ENCODE measurements at regions not wholly inside any gene's neighbourhood (a gene's known extent, or its start where the extent isn't known, plus 50 kb on each side); places are given as distances from the start of the nearest gene placed in this dataset.
A peak's percentile ranks its signal among the peaks of the same experiment; 100 is the strongest.

DNA sequence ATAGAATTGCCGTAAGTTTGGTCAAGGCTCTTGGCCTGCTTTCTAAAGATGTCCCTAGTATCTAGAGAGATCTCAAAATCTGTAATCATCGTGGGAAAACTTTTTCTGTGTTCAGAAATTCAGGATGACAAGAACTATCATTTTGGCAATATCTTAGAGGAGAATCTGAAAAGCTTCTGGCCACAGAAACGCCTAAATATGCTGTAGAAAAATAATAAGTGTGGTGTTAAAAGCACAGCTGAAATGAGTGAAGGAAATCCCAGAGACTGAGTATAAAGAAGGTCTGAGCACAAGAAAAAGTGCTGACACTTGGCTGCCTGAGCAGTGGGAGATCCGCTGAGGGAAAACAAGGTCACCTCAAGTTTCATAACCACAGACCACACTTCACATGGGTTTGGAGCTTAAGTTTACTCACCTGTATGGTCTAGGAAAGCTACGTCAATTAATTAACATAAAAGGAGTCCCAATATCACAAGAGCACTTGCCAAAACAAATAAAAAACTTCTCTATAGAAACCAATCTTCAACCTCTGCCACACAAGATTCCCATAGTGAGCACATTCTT lies 235.2 kb upstream of the IRF2BP2 start:
- DNase-seq (ENCODE audit: low read depth in 2 of 2): peak in 1 of 2 experiments; percentile 26

DNA sequence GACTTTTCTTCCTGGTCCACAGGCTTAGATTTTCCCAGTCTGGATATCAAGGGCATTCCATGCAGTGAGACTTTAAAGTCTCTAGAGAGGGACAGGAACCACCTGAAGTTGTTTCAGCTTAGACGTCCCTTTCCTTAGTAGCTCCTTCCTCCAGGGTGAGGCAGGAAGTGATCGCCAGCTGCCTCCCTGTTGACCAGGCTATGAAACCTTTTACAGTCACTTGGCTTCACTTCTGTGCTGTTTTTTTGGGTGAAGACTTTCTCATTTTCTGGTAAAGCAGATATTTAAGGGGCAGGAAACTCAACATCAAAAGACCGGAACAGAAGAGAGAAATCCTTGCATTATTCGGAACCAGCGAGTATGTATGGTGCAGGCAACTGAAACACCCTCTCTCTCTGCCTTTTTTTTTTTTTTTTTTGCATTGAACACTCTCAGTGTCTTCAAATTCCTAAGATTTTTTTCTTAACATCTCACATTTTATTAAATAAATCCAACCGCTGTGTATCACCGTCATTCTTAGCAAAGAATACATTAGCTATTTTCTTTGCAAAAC lies 234.6 kb upstream of the IRF2BP2 start:
- no peak for DNase-seq (ENCODE audit: low read depth in 2 of 2)

- no peak for DNase-seq (ENCODE audit: low read depth in 2 of 2)
Measured at GRCh38 chr1:234843946-234844345, 234.0 kb upstream of the IRF2BP2 start.

GRCh38 chr1:234842726-234843641 lies 233.0 kb upstream of the IRF2BP2 start:
- DNase-seq (ENCODE audit: low read depth in 2 of 2): peak; percentile 67 to 81

GRCh38 chr1:234841710-234842231 lies 231.8 kb upstream of the IRF2BP2 start:
- no peak for DNase-seq (ENCODE audit: low read depth in 2 of 2)

DNA sequence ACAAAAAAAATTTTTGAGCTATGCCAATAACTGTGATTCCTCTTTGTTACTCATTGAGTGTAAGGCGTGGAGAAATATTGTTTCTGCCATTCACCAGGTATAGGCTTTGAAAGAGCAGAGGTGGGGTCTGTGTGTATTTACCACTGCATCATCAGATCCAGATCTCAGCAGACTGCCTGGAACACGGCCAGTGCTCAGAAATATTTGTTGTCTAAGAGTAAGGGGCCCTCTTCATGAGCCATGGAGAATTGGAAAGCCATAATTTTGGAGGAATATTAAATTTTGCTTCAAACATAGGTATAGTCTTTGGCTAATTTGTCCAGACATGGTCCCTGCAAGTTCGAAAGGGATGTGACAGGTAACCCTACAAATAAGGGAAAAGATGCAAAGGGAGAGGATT lies 231.3 kb upstream of the IRF2BP2 start:
- DNase-seq (ENCODE audit: low read depth in 2 of 2): no peak

DNA sequence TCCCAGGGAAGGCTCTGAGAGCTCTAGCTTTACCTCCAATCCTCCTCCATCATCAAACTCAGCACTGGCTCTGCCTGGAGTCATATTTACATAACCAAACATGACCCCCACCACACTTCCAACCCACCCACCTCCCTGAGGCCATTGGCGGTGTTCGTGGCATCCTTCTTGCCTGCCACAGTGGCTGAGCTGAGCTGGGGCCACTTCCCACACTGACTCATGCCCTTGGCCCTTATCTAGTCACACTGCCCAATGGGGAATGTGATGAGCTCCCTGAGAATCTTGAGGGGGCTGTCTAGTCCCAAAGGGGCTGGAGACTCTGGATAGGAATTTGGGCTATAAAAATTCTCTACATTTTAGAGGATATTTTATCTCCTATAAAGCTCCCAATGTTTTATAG lies 230.9 kb upstream of the IRF2BP2 start:
- no peak for DNase-seq (ENCODE audit: low read depth in 2 of 2)

DNA sequence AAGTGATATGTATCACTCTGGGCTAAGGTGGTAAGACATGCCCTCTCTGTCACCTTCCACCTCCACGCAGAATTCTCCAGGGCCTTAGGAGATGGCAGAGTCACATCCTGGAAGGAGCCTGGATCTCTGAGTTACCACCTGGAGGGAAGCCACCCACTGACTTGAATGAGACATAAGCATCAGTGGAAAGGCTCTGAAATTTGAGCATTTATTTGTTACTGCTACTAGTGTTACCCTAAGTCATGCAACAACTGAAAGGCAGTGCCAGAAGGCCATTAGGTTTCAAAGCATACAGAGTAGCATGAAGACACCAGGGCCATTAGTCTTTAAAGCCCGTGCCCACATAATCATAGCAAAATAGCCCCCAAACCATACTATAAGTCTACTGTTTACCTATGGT lies 230.3 kb upstream of the IRF2BP2 start:
- no peak for DNase-seq (ENCODE audit: low read depth in 2 of 2)

- no peak for DNase-seq (ENCODE audit: low read depth in 2 of 2)
Measured at GRCh38 chr1:234839663-234840062, 229.7 kb upstream of the IRF2BP2 start.

DNA sequence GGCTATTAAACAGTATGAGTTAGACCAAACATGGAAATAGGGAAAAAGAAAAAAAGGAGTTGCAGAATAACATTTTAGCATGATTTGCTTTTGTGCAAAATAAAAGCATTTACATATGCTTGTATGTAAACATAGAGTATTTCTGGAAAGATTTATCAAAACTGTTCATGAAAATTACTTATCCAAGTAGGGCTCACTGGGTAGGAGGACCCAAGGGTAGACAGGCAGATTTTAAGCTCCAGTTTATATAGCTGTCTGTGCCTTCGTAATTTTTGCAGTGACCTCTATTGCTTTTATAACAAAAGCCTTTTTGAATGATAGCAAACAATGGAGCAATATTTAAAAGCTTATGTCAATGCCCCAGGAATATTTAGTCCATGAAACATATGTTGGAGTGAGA lies 228.8 kb upstream of the IRF2BP2 start:
- no peak for DNase-seq (ENCODE audit: low read depth in 2 of 2)

GRCh38 chr1:234838182-234838581 lies 228.2 kb upstream of the IRF2BP2 start:
- DNase-seq (ENCODE audit: low read depth in 2 of 2): no peak

DNA sequence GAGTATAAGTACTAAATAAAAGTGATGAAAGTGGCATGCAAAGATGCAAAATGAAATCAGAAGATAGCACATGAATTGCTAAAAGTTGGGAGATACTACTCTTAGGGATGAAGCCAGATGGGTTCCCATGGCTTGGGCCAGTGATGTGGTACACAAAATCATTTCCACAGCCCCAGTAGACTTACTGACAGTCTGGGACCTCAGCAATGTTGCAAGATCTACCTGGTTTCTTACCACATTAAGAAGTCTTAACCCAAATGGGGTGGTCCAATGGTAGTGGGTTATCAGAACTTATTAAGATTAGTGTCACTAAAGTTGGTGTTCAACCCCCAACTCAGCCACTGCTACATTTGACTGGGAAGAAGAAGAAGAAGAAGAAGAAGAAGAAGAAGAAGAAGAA lies 227.7 kb upstream of the IRF2BP2 start:
- no peak for DNase-seq (ENCODE audit: low read depth in 2 of 2)

DNA sequence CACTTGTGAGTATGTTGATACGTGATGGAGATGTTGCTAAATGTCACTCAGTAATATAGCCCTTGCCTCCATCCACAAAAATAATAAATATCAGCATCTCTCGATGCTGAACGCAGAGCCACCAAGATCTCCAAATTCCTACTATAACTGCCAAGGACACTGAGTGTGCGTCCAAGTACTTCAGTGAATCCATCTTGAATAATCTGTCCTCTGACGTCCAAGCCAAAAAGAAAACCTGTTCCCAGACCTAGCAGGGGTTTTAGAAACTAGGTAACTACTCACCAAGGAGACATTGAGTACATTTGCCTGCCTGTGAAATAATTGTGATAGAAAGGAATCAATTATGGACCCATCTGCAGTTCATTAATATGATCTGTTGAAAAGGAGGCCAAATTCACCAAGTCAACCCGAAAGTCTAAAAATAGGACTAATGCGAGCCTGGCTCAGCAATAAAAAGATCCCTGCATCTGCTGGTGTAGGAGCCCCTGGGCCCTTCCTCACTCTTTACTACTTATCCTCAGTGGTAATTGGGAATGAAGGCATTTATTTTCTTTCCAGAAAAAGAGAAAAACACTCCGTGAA lies 226.9 kb upstream of the IRF2BP2 start:
- no peak for DNase-seq (ENCODE audit: low read depth in 2 of 2)

GRCh38 chr1:234836045-234836681 lies 226.2 kb upstream of the IRF2BP2 start:
- DNase-seq (ENCODE audit: low read depth in 2 of 2): no peak

DNA sequence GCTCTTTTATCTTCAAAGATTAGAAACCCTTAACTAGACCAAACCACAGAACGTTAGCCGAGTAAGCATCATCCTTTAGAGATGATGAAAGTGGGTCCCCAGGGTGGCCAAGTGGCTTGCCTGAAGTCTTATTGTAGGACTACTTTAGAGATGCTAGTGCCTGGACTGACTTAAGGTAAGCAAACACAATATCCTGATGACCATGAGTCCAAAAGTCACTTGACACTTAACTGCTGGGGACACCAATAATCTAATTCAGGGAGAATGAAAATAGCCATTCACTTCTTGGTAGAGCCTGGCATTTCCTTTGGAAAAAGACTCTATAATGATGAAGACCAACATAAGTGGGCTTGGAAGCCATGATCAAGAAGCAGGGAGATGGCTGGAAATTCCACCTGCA lies 225.3 kb upstream of the IRF2BP2 start:
- DNase-seq (ENCODE audit: low read depth in 2 of 2): no peak

DNA sequence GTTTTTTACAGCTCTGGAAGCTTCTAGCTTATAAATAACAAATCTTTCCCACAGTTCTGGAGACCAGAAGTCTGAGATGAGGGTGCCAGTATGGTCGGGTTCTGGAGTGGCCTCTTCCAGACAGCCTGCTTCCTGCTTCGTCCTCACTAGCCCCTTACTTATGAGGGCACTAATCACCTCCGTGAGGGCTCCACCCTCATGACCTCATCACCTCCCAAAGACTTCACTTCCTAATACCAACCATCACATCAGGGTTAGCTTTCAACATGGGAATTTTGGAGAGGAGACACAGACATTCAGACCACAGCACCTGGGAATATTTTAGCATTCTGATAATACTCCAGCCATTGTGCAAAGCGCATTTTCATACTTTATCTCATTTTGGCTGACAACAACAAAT lies 223.7 kb upstream of the IRF2BP2 start:
- DNase-seq (ENCODE audit: low read depth in 2 of 2): no peak

- DNase-seq (ENCODE audit: low read depth in 2 of 2): no peak
Measured at GRCh38 chr1:234833118-234833517, 223.1 kb upstream of the IRF2BP2 start.

GRCh38 chr1:234827656-234828055 lies 217.7 kb upstream of the IRF2BP2 start:
- DNase-seq (ENCODE audit: low read depth in 2 of 2): no peak

- DNase-seq (ENCODE audit: low read depth in 2 of 2): no peak
Measured at GRCh38 chr1:234827181-234827580, 217.2 kb upstream of the IRF2BP2 start.

GRCh38 chr1:234826352-234826751 lies 216.4 kb upstream of the IRF2BP2 start:
- no peak for DNase-seq (ENCODE audit: low read depth in 2 of 2)

DNA sequence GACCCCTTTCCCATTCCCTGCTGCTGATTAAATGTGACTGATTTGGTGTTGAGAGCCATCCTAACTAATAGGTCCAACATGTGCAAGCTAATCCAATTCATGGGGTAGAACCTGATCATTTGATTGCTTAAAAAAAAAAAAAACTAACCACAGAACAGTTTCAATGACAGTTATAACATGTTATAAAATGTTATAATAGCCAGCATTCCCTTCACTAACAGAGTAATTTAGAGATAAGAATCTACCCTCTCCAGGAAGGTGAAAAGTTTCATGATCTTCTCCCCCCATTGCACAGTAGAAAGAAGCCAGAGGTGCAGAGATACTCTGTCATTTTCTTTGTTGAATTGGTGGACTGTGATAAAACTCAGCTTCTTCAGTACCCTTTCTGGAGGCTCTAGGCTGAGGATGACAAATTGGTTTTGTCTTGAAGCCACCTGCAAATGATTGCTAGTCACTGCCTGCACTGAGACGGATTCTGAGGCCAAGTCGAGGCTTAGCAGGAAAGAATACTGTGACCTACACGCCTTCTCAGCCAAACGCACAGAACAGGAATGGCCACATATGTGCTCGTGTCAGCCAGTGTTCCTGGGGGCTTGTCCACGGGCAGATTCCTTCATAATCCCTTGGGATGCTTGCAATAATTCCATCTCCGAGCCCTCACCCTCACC lies 215.7 kb upstream of the IRF2BP2 start:
- no peak for DNase-seq (ENCODE audit: low read depth in 2 of 2)

Data from stimulated activated CD4-positive, alpha-beta T cell treated with anti-CD3 and anti-CD28 coated beads, Interleukin-12 subunit alpha, Interleukin-12 subunit beta, amount 100 ng/mL, for 24 hours (primary cell).